GM23338 (cell line): ENCODE measurements at regions not wholly inside any gene's neighbourhood (a gene's known extent, or its start where the extent isn't known, plus 50 kb on each side); places are given as distances from the start of the nearest gene placed in this dataset.

Source experiments
- ATAC-seq: fragments of 200-7000 bp; cut with Tn5 transposase; 3 replicates; pipeline ENCODE4 v1.9.1; 2020
- DNase-seq: peaks from one replicate; pipeline ENCODE4 v3.0.0-alpha.2; 2015; ENCODE audit warnings: low spot score
- H2AFZ ChIP-seq: fragments of 200-600 bp; sonication (generic); 2 replicates; pipeline ENCODE4 v1.8.0; 2016; ENCODE audit warnings: antibody characterized with exemption, mild to moderate bottlenecking, moderate library complexity
- H3F3A ChIP-seq: fragments of 200-600 bp; sonication (generic); replicated peaks from 2 replicates; pipeline ENCODE4 v1.8.0; 2017; ENCODE audit warnings: antibody characterized with exemption, mixed run types, low read depth
- H3K27ac ChIP-seq: fragments of 200-600 bp; sonication (generic); 2 replicates; pipeline ENCODE4 v1.6.1; 2016; ENCODE audit warnings: low read depth
- H3K27me3 ChIP-seq: fragments of 200-600 bp; sonication (generic); 2 replicates; pipeline ENCODE4 v1.8.0; 2016; ENCODE audit warnings: mild to moderate bottlenecking, mixed run types, moderate library complexity; ENCODE audit not compliant: insufficient read depth
- H3K36me3 ChIP-seq: fragments of 200-600 bp; sonication (generic); 2 replicates; pipeline ENCODE4 v1.8.0; 2016; ENCODE audit warnings: mild to moderate bottlenecking; ENCODE audit not compliant: insufficient read depth
- H3K4me1 ChIP-seq: fragments of 200-600 bp; sonication (generic); 2 replicates; pipeline ENCODE4 v1.8.0; 2016; ENCODE audit warnings: mild to moderate bottlenecking, moderate library complexity; ENCODE audit not compliant: insufficient read depth
- H3K4me2 ChIP-seq: fragments of 200-600 bp; sonication (generic); 2 replicates; pipeline ENCODE4 v1.7.1; 2017; ENCODE audit warnings: mixed run types
- H3K4me3 ChIP-seq: fragments of 200-600 bp; sonication (generic); 2 replicates; pipeline ENCODE4 v1.6.1; 2016; ENCODE audit warnings: mixed run types
- H3K79me2 ChIP-seq: fragments of 200-600 bp; sonication (generic); replicated peaks from 2 replicates; pipeline ENCODE4 v1.8.0; 2017; ENCODE audit warnings: mild to moderate bottlenecking; ENCODE audit not compliant: insufficient read depth
- H3K9me2 ChIP-seq: fragments of 200-600 bp; sonication (generic); 2 replicates; pipeline ENCODE4 v1.8.0; 2017; ENCODE audit not compliant: insufficient read depth
- H4K20me1 ChIP-seq: fragments of 200-600 bp; sonication (generic); replicated peaks from 2 replicates; pipeline ENCODE4 v1.8.0; 2017; ENCODE audit warnings: mild to moderate bottlenecking; ENCODE audit not compliant: insufficient read depth
- H3K27ac Mint-ChIP-seq: 2 replicates; pipeline ENCODE4 v1.8.0; 2020; ENCODE audit warnings: inconsistent platforms, mild to moderate bottlenecking, moderate library complexity, mixed read lengths
- H3K27me3 Mint-ChIP-seq: 3 replicates; pipeline ENCODE4 v1.8.0; 2022; ENCODE audit warnings: low read depth, mild to moderate bottlenecking, moderate library complexity, mixed read lengths, inconsistent platforms; ENCODE audit not compliant: insufficient read depth, poor library complexity
- H3K36me3 Mint-ChIP-seq: 3 replicates; pipeline ENCODE4 v1.8.0; 2021; ENCODE audit warnings: low read depth, mild to moderate bottlenecking, inconsistent platforms, moderate library complexity, mixed read lengths
- H3K4me1 Mint-ChIP-seq: 3 replicates; pipeline ENCODE4 v1.8.0; 2020; ENCODE audit warnings: mild to moderate bottlenecking, inconsistent platforms, mixed read lengths
- H3K4me3 Mint-ChIP-seq: 3 replicates; pipeline ENCODE4 v1.8.0; 2021; ENCODE audit warnings: moderate library complexity, mild to moderate bottlenecking, inconsistent platforms, mixed read lengths
- H3K9me3 Mint-ChIP-seq: 3 replicates; pipeline ENCODE4 v1.8.0; 2020; ENCODE audit warnings: moderate library complexity, mild to moderate bottlenecking, inconsistent platforms, mixed read lengths
- EZH2phosphoT487 ChIP-seq: fragments of 200-600 bp; sonication (generic); IDR thresholded peaks from one replicate; pipeline ENCODE4 v1.8.1; 2018; ENCODE audit warnings: antibody characterized with exemption; ENCODE audit not compliant: unreplicated experiment
- TF ChIP-seq, protein P1 (sequence below): fragments of 250-450 bp; sonication (Bioruptor Pico); IDR thresholded peaks from 2 replicates; pipeline ENCODE4 v1.5.0; 2020; ENCODE audit warnings: mild to moderate bottlenecking, moderate library complexity

- no peaks in the 10 kb centered on the region for H4K20me1 ChIP-seq
- no peaks in the 10 kb centered on the region for H3K79me2 ChIP-seq
- H3F3A ChIP-seq = no peaks in the 10 kb centered on the region
- H2AFZ ChIP-seq = no peak overlapping the region
- DNase-seq (no peak), ATAC-seq (no peak)
- no peak overlapping the region for H3K27ac ChIP-seq
- H3K36me3 Mint-ChIP-seq = no peaks in the 10 kb centered on the region
- no peaks in the 10 kb centered on the region for H3K36me3 ChIP-seq
- TF ChIP-seq, protein P1, sequence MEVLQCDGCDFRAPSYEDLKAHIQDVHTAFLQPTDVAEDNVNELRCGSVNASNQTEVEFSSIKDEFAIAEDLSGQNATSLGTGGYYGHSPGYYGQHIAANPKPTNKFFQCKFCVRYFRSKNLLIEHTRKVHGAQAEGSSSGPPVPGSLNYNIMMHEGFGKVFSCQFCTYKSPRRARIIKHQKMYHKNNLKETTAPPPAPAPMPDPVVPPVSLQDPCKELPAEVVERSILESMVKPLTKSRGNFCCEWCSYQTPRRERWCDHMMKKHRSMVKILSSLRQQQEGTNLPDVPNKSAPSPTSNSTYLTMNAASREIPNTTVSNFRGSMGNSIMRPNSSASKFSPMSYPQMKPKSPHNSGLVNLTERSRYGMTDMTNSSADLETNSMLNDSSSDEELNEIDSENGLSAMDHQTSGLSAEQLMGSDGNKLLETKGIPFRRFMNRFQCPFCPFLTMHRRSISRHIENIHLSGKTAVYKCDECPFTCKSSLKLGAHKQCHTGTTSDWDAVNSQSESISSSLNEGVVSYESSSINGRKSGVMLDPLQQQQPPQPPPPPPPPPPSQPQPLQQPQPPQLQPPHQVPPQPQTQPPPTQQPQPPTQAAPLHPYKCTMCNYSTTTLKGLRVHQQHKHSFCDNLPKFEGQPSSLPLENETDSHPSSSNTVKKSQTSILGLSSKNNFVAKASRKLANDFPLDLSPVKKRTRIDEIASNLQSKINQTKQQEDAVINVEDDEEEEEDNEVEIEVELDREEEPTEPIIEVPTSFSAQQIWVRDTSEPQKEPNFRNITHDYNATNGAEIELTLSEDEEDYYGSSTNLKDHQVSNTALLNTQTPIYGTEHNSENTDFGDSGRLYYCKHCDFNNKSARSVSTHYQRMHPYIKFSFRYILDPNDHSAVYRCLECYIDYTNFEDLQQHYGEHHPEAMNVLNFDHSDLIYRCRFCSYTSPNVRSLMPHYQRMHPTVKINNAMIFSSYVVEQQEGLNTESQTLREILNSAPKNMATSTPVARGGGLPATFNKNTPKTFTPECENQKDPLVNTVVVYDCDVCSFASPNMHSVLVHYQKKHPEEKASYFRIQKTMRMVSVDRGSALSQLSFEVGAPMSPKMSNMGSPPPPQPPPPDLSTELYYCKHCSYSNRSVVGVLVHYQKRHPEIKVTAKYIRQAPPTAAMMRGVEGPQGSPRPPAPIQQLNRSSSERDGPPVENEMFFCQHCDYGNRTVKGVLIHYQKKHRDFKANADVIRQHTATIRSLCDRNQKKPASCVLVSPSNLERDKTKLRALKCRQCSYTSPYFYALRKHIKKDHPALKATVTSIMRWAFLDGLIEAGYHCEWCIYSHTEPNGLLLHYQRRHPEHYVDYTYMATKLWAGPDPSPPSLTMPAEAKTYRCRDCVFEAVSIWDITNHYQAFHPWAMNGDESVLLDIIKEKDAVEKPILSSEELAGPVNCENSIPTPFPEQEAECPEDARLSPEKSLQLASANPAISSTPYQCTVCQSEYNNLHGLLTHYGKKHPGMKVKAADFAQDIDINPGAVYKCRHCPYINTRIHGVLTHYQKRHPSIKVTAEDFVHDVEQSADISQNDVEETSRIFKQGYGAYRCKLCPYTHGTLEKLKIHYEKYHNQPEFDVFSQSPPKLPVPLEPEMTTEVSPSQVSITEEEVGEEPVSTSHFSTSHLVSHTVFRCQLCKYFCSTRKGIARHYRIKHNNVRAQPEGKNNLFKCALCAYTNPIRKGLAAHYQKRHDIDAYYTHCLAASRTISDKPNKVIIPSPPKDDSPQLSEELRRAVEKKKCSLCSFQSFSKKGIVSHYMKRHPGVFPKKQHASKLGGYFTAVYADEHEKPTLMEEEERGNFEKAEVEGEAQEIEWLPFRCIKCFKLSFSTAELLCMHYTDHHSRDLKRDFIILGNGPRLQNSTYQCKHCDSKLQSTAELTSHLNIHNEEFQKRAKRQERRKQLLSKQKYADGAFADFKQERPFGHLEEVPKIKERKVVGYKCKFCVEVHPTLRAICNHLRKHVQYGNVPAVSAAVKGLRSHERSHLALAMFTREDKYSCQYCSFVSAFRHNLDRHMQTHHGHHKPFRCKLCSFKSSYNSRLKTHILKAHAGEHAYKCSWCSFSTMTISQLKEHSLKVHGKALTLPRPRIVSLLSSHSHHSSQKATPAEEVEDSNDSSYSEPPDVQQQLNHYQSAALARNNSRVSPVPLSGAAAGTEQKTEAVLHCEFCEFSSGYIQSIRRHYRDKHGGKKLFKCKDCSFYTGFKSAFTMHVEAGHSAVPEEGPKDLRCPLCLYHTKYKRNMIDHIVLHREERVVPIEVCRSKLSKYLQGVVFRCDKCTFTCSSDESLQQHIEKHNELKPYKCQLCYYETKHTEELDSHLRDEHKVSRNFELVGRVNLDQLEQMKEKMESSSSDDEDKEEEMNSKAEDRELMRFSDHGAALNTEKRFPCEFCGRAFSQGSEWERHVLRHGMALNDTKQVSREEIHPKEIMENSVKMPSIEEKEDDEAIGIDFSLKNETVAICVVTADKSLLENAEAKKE (CRISPR knock-in tag) = no peak
- TF ChIP-seq EZH2phosphoT487 = no peak
- H3K4me1 Mint-ChIP-seq = peaks cover 16% of the 10 kb centered on the region; the same call in 2 of the 3 replicates
- no peak overlapping the region for H3K4me2 ChIP-seq
- H3K27ac Mint-ChIP-seq = no peak overlapping the region
- H3K9me3 Mint-ChIP-seq = no peaks in the 10 kb centered on the region; the same call in 2 of the 3 replicates
- H3K27me3 ChIP-seq = no peaks in the 10 kb centered on the region
- H3K4me3 Mint-ChIP-seq = no peak overlapping the region
- peaks cover under 1% of the 10 kb centered on the region; the same call in 1 of the 2 replicates for H3K4me1 ChIP-seq
- no peak overlapping the region for H3K4me3 ChIP-seq
- H3K9me2 ChIP-seq = no peaks in the 10 kb centered on the region
- H3K27me3 Mint-ChIP-seq = peaks cover 2% of the 10 kb centered on the region
These were observed 395.6 kb upstream of the DIPK2B start for GRCh38 chrX:45596188-45596808.

DNA sequence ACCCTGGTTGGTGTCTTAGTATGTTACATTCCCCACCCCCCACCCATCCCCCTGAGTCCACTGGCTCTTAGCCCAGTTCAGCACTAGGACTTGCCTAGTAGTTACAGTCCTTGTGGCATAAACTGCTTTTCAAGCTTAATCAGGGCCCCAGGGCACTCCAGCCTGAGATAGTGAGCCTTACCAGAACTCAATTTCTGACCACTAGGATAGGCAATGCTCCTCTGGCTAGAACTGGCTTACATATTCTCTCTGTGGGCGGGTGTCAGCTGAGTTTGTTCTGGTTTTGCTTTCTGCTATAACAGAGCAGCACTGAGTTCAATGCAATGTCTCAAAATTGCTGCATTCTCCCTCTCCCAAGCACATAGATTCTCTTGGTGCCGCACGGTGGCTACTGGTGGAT is 391.4 kb upstream of the DIPK2B start:
- Histone ChIP-seq H3K4me1 (no peaks in the 10 kb centered on the region), H3K27me3 (no peaks in the 10 kb centered on the region), H3F3A (no peaks in the 10 kb centered on the region), H3K79me2 (no peaks in the 10 kb centered on the region), H3K27ac (no peak overlapping the region), H4K20me1 (no peaks in the 10 kb centered on the region), H3K9me2 (no peaks in the 10 kb centered on the region), H3K4me3 (no peak overlapping the region), H3K36me3 (no peaks in the 10 kb centered on the region), H3K4me2 (no peak overlapping the region), H2AFZ (no peak overlapping the region)
- no peak overlapping the region for H3K27ac Mint-ChIP-seq
- H3K4me1 Mint-ChIP-seq = peaks cover 2% of the 10 kb centered on the region; the same call in 1 of the 3 replicates
- no peak for DNase-seq
- H3K36me3 Mint-ChIP-seq = peaks cover 3% of the 10 kb centered on the region; the same call in 2 of the 3 replicates
- no peak overlapping the region for H3K4me3 Mint-ChIP-seq
- H3K9me3 Mint-ChIP-seq = peaks cover 4% of the 10 kb centered on the region; the same call in 2 of the 3 replicates
- ATAC-seq = no peak
- H3K27me3 Mint-ChIP-seq = no peaks in the 10 kb centered on the region
- TF ChIP-seq, protein P1 (CRISPR knock-in tag) = no peak
